Occipital lobe (tissue), 1 donor: ENCODE measurements at regions not wholly inside any gene's neighbourhood (a gene's known extent, or its start where the extent isn't known, plus 50 kb on each side); places are given as distances from the start of the nearest gene placed in this dataset.

Experiments used
- DNase-seq: peaks from one replicate; lab custom pipeline; 2025; lab: John Stamatoyannopoulos, UW

DNA sequence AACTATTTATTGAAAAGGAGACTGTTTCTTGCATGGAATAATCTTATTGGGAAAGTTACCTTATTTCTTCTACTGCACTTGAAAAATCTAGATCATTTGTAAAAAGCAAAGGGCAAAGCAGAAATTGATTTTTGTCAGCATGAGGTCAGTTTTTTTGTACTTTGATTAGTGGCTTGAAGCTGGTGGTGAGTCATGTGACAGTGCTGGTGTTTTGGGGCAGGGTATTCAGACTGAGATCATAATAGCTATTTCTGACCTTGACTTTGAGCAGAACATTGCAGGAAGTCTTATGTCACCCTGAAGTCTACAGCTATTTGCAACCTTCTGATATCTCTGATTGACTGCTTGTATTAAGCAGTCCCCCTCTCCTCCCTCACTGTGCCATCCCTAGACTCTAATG, 66.3 kb upstream of the SORCS3 start:
- DNase-seq: no peak

GRCh38 chr10:104576611-104577010, 64.5 kb upstream of the SORCS3 start:
- no peak for DNase-seq

DNA sequence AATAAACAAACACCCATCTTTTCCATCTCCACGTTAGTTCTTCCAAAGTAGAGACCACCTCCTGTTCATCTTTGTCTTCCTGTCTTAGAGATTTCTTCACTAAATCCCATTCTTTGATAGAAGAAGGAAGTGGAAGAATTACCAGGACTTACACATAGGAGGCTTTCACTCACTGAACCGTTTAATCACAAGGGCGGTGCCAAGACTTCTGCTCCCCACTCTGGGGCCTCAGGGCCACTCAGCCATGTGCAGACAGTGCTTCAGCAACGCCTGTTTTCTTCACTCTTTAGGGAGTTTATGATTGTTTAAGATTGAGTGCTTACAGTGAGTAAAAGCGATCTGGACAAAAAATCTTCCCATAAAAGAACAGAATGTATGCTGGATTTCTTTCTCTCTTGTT, 63.9 kb upstream of the SORCS3 start:
- DNase-seq: no peak

- no peak for DNase-seq
Observed at GRCh38 chr10:104577861-104578521, 63.1 kb upstream of the SORCS3 start.

GRCh38 chr10:104578671-104579070, 62.4 kb upstream of the SORCS3 start:
- no peak for DNase-seq

- no peak for DNase-seq
Observed at GRCh38 chr10:104579136-104579535, 62.0 kb upstream of the SORCS3 start.

- peak; percentile 56 for DNase-seq
Observed at GRCh38 chr10:104580321-104580720, 60.8 kb upstream of the SORCS3 start.

- DNase-seq: peak; percentile 54
Observed at GRCh38 chr10:104580774-104581675, 60.1 kb upstream of the SORCS3 start.

GRCh38 chr10:104581884-104582601, 59.0 kb upstream of the SORCS3 start:
- no peak for DNase-seq

DNA sequence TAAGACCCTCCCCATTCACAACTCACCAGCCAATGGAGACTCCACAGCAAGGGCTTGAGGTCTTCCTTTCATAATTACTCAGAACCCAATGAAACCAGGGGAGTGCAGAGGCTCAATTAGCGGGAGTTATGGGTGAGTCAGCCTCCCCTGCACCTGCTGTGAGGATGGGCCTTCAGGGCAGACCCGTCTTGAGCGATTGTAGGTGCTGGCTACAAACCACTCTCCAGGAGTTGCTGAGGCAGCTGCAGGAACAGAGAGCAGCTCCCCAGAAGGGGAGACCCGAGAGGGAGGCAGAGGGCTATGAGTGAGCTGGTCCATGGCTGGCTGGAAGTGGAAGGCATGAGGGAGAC, 58.5 kb upstream of the SORCS3 start:
- DNase-seq: no peak

DNA sequence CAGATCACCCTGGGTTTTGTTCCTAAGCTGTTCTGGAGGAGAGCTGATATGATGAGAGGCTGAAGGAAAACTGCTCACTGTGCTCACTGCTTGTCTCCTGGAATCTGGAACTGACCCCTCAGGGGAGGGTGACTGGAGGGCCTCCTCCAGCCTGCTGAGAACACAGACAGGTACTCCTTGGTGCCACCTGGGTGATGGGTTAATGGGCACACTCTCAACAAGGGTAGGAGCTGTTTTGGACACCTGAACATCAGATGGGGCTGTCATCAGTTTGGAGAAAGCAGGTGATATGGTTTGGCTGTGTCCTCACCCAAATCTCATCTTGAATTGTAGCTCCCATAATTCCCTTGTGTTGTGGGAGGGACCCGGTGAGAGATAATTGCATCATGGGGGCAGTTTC, 58.1 kb upstream of the SORCS3 start:
- no peak for DNase-seq

- no peak for DNase-seq
Observed at GRCh38 chr10:104584541-104584940, 56.5 kb upstream of the SORCS3 start.

DNA sequence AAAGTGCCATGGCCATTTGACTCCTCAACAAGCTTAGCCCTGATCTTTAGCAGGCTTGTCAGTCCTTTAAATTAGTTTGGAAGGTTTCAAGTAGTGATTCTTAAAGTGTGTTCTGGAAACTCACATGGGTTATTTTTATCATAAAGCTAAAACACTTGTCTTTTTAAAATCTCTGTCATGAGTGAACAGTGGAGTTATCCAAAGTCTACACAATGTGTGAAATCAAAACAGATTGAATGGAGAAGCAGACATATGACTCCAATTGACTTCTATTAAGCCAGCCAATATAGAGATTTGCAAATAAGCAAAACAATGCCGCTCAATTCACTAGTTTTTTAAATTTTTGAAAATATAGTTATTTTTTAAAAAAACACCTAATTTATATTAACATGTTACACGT, 53.3 kb upstream of the SORCS3 start:
- DNase-seq: no peak

- no peak for DNase-seq
Observed at GRCh38 chr10:104589431-104589830, 51.7 kb upstream of the SORCS3 start.

- DNase-seq: no peak
Observed at GRCh38 chr10:104589871-104590270, 51.2 kb upstream of the SORCS3 start.
